Caco-2 (cell line): ENCODE measurements at regions not wholly inside any gene's neighbourhood (a gene's known extent, or its start where the extent isn't known, plus 50 kb on each side); places are given as distances from the start of the nearest gene placed in this dataset.

ENCODE experiments used
- BruUV-seq: library from RNA; stranded (reverse); fragments of 400-500 nt; replicated peaks from 2 replicates; lab custom pipeline; 2021; lab: Mats Ljungman, UMichigan
- CTCF ChIA-PET: fragments of 300-600 bp; sonication (Branson Sonifier 250); formaldehyde crosslinking; loops from one replicate; lab custom pipeline; 2022; ENCODE audit warnings: antibody characterized with exemption; lab: Charles Lee
- POLR2A ChIA-PET: fragments of 300-600 bp; sonication (Branson Sonifier 250); formaldehyde crosslinking; loops from one replicate; lab custom pipeline; 2022; ENCODE audit warnings: antibody characterized with exemption; lab: Charles Lee
- DNase-seq, 2 experiments: peaks; one replicate each; pipeline versions ENCODE4 v3.0.0 to v3.0.0-alpha.2; 2020 to 2022
- H3K27me3 ChIP-seq: replicated peaks from 2 replicates; pipeline ENCODE4 v1.6.0; 2011; ENCODE audit warnings: low read length; ENCODE audit not compliant: control insufficient read depth, insufficient read depth
- H3K36me3 ChIP-seq: 2 replicates; pipeline ENCODE4 v1.5.1; 2011; ENCODE audit warnings: low read length; ENCODE audit not compliant: control insufficient read depth, insufficient read depth
- H3K4me1 ChIP-seq: fragments of 250-450 bp; sonication (Bioruptor Pico); 2 replicates; pipeline ENCODE4 v1.5.1; 2020; ENCODE audit warnings: mild to moderate bottlenecking
- H3K4me3 ChIP-seq: 2 replicates; pipeline ENCODE4 v1.5.1; 2011; ENCODE audit warnings: low read depth, mild to moderate bottlenecking, control low read depth, low read length
- H3K9me3 ChIP-seq: fragments of 250-450 bp; sonication (Bioruptor Pico); 2 replicates; pipeline ENCODE4 v1.5.1; 2020; ENCODE audit warnings: mild to moderate bottlenecking, moderate library complexity
- H3K27ac Mint-ChIP-seq: one replicate; pipeline ENCODE4 v1.8.0; 2022; ENCODE audit warnings: mixed read lengths; ENCODE audit not compliant: unreplicated experiment
- H3K27me3 Mint-ChIP-seq: one replicate; pipeline ENCODE4 v1.8.0; 2022; ENCODE audit warnings: mixed read lengths; ENCODE audit not compliant: insufficient read depth, unreplicated experiment
- H3K36me3 Mint-ChIP-seq: one replicate; pipeline ENCODE4 v1.8.0; 2022; ENCODE audit warnings: mild to moderate bottlenecking, mixed read lengths; ENCODE audit not compliant: insufficient read depth, unreplicated experiment
- H3K4me1 Mint-ChIP-seq: one replicate; pipeline ENCODE4 v1.8.0; 2022; ENCODE audit warnings: low read depth, mixed read lengths; ENCODE audit not compliant: unreplicated experiment
- H3K4me3 Mint-ChIP-seq: one replicate; pipeline ENCODE4 v1.8.0; 2022; ENCODE audit warnings: mild to moderate bottlenecking, moderate library complexity, mixed read lengths; ENCODE audit not compliant: unreplicated experiment
- H3K9me3 Mint-ChIP-seq: one replicate; pipeline ENCODE4 v1.8.0; 2022; ENCODE audit warnings: mixed read lengths; ENCODE audit not compliant: unreplicated experiment
- intact Hi-C: fragments of 100-400 bp; cut with micrococcal nuclease; formaldehyde crosslinking; loops from one replicate; pipeline ENCODE4 v1.10.0; 2022; ENCODE audit not compliant: unreplicated experiment
- TF ChIP-seq, protein P1 (sequence below), 2 experiments: fragments of 200-600 bp in 1 of 2; IDR thresholded peaks; 1 replicate in 1 of 2; 2 replicates in 1 of 2; pipeline versions ENCODE4 v1.5.1 to v1.8.0; 2011 to 2022; ENCODE audit warnings: antibody characterized with exemption in 1 of 2, control low read depth in 1 of 2, inconsistent platforms in 1 of 2, low read depth in 1 of 2, low read length in 1 of 2, mild to moderate bottlenecking in 1 of 2, moderate library complexity in 1 of 2; ENCODE audit not compliant: insufficient read depth in 1 of 2, severe bottlenecking in 1 of 2, unreplicated experiment in 1 of 2

DNA sequence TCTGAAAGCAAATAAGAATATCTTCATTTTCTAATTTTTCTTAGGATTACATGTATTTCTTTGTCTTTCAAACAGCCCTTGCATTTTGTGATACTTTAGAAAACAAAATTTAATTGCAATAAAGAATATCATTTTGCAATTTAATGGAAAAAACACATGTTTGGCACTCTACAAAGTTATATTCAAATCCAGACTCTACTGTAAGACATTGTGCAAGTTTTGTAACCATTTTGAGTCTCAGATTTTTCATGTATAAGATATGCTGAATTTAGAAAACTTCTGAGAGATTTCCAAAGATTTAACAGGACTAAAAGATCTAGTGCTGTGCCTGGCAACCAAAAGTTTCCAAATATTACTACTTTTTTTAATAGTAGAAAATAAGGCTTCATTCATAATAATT is 187.1 kb upstream of the AGTR1 start:
- Mint-ChIP-seq H3K4me1 (no peaks in the 10 kb centered on the region), H3K27ac (no peak overlapping the region), H3K36me3 (no peaks in the 10 kb centered on the region), H3K4me3 (no peak overlapping the region), H3K9me3 (peaks cover 10% of the 10 kb centered on the region), H3K27me3 (no peaks in the 10 kb centered on the region)
- no peak for DNase-seq
- BruUV-seq, result no TSS peak
- CTCF ChIA-PET, result no interaction called here
- POLR2A ChIA-PET, result no interaction called here
- no peaks in the 10 kb centered on the region for H3K27me3 ChIP-seq
- H3K4me1 ChIP-seq, result no peaks in the 10 kb centered on the region
- H3K36me3 ChIP-seq, result no peaks in the 10 kb centered on the region
- no peak overlapping the region for H3K4me3 ChIP-seq
- no peaks in the 10 kb centered on the region for H3K9me3 ChIP-seq
- intact Hi-C loops, result no loop called here
- TF ChIP-seq, protein P1, sequence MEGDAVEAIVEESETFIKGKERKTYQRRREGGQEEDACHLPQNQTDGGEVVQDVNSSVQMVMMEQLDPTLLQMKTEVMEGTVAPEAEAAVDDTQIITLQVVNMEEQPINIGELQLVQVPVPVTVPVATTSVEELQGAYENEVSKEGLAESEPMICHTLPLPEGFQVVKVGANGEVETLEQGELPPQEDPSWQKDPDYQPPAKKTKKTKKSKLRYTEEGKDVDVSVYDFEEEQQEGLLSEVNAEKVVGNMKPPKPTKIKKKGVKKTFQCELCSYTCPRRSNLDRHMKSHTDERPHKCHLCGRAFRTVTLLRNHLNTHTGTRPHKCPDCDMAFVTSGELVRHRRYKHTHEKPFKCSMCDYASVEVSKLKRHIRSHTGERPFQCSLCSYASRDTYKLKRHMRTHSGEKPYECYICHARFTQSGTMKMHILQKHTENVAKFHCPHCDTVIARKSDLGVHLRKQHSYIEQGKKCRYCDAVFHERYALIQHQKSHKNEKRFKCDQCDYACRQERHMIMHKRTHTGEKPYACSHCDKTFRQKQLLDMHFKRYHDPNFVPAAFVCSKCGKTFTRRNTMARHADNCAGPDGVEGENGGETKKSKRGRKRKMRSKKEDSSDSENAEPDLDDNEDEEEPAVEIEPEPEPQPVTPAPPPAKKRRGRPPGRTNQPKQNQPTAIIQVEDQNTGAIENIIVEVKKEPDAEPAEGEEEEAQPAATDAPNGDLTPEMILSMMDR (IDR thresholded peaks at IDR 0.05; ENCODE audit: insufficient read depth in 1 of 2, low read depth in 1 of 2, low read length in 1 of 2, severe bottlenecking in 1 of 2, unreplicated experiment in 1 of 2), result no peak

DNA sequence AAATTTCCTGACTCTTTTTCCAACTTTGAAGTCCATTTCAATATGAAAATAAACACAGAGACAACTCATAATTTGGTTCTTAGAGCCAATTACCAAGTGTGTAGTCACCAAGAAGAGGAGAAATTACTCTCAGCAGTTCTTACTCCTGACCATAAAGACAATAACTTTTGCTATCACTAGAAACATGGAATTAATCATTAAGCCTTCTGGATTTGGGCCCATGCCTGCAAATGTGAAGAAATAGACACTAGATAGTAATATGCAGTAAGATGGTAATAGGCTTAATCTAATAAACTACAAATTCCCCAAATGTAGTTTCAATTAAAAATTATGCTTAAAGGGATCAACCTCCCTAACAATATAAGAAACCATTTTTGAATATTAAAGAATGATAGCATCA is 185.1 kb upstream of the AGTR1 start:
- no peaks in the 10 kb centered on the region for H3K27me3 ChIP-seq
- H3K9me3 ChIP-seq, result no peaks in the 10 kb centered on the region
- BruUV-seq, result no TSS peak
- Mint-ChIP-seq H3K27ac (no peak overlapping the region), H3K4me1 (no peaks in the 10 kb centered on the region), H3K36me3 (no peaks in the 10 kb centered on the region), H3K4me3 (no peak overlapping the region), H3K9me3 (no peaks in the 10 kb centered on the region), H3K27me3 (no peaks in the 10 kb centered on the region)
- DNase-seq, result no peak
- intact Hi-C loops, result no loop called here
- ChIA-PET CTCF (no interaction called here), POLR2A (no interaction called here)
- TF ChIP-seq, protein P1 (IDR thresholded peaks at IDR 0.05; ENCODE audit: insufficient read depth in 1 of 2, low read depth in 1 of 2, low read length in 1 of 2, severe bottlenecking in 1 of 2, unreplicated experiment in 1 of 2), result no peak
- no peaks in the 10 kb centered on the region for H3K36me3 ChIP-seq
- H3K4me3 ChIP-seq, result no peak overlapping the region
- no peaks in the 10 kb centered on the region for H3K4me1 ChIP-seq

DNA sequence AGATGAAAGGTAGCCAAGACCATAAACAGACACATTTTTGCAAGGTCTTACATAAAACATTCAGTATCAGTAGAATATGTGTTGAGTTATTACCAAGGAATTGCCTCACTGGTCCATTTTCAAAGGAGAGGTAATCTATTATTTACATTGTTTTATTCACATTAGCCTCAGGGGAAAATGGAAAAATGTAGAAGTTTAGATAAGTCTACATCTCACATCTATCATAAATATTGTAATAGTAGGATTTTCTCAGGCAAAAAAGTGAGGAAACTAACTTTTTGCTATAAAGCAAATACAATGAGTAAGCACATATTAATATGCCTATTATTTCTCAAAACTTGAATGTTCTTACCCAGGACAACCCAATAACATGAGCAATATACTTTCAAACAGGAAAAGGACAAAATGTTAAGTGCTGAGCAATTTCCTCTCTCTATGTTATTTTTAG is 184.6 kb upstream of the AGTR1 start:
- Mint-ChIP-seq H3K4me3 (no peak overlapping the region), H3K9me3 (no peaks in the 10 kb centered on the region), H3K27ac (no peak overlapping the region), H3K4me1 (no peaks in the 10 kb centered on the region), H3K36me3 (no peaks in the 10 kb centered on the region), H3K27me3 (no peaks in the 10 kb centered on the region)
- no peaks in the 10 kb centered on the region for H3K4me1 ChIP-seq
- no TSS peak for BruUV-seq
- no peak overlapping the region for H3K4me3 ChIP-seq
- intact Hi-C loops, result no loop called here
- H3K9me3 ChIP-seq, result no peaks in the 10 kb centered on the region
- no peaks in the 10 kb centered on the region for H3K36me3 ChIP-seq
- ChIA-PET POLR2A (no interaction called here), CTCF (no interaction called here)
- TF ChIP-seq, protein P1 (IDR thresholded peaks at IDR 0.05; ENCODE audit: insufficient read depth in 1 of 2, low read depth in 1 of 2, low read length in 1 of 2, severe bottlenecking in 1 of 2, unreplicated experiment in 1 of 2), result no peak
- H3K27me3 ChIP-seq, result no peaks in the 10 kb centered on the region
- no peak for DNase-seq
